NCI-H1694 (cell line): ENCODE measurements at regions not wholly inside any gene's neighbourhood (a gene's known extent, or its start where the extent isn't known, plus 50 kb on each side); places are given as distances from the start of the nearest gene placed in this dataset.
"Not testable (repeated sequence)": the region's sequence is repeated elsewhere in the genome, so short reads cannot be mapped to it uniquely, and the experiment has no call there.

ENCODE experiments used
- DNase-seq: peaks from one replicate; lab custom pipeline; 2025; lab: John Stamatoyannopoulos, UW

DNA sequence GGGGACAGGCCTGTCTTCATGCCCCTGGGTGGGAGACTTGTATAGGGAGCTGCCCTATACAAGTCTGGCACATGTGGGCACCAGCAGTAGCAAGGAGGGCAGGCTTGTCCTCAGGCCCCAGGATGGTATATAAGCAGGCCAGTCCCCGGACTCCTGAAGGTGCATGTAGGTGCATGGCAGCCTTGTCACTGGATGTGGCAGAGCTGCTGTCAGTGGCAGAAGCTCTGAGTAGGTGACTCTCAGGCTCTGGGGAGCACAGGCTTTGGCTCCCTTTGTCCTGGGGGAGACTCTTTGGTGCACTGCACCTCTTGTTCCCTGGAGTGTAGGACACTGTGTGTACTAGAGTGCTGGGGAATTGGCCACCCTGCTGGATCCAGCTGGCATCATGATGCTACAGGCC lies 376.7 kb upstream of the DIPK2B start:
- DNase-seq: no peak

DNA sequence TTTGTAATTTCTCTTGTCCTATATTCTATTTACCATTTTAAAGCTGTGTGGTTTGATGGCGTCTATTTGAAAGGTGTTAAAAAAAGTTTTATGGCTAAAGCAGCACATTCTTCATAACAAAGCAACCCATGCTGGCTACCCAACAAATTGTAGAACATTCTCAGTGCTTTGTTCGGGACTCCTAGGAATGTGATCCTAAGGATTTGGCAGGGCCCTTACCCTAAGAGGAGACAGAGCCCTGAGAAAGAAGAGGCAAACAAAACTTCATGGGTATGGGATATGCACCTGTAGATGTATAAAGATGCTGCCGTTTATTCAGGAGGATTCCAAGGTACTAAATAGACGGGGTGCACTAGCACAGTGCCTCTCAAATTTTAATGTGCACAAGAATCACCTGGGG lies 370.8 kb upstream of the DIPK2B start:
- no peak for DNase-seq

DNA sequence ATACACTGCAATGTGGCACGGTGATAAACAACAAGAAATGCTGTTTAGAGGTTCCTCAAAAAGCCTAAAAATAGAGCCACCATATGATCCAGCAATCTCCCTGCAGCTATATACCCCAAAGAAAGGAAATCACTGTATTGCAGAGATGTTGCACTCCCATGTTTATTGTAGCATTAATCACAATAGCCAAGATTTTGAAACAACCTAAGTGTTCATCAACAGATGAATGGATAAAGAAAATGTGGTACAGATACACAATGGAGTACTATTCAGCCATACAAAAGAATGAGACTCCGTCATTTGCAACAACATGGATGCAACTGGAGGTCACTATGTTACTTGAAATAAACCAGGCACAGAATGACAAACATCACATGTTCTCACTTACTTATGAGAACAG lies 365.8 kb upstream of the DIPK2B start:
- DNase-seq: no peak

DNA sequence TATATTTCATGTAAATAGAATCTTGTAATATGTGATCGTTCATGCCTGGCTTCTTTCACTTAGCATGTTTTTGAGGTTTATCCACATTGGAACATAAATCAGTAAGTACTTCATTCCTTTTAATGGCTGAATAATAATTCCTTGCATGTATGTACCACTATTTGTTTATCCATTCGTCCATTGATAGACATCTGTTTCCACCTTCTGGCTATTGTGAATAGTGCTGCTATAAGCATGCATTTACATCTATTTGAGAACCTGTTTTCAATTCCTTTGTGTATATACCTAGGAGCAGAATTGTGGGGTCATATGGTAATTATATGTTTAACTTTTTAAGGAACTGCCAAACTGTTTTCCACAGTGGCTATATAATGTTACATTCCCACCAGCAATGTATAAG lies 356.7 kb upstream of the DIPK2B start:
- DNase-seq: no peak

DNA sequence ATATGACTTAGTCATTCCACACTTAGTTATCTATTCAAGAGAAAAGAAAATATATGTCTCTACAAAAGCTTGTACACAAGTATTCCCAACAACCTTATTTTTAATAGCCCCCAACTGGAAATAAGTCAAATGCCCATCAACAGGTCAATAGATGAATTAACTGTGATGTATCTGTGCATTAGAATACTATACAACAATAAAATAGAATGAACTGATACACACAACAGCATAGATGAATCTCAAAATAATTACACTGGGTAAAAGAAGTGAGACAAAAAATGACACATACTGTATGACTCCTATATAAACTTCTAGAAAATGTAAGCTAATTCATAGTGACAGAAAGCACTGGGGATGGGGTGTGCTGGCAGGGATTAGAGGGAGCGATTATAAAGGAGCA lies 354.1 kb upstream of the DIPK2B start:
- DNase-seq: no peak

DNA sequence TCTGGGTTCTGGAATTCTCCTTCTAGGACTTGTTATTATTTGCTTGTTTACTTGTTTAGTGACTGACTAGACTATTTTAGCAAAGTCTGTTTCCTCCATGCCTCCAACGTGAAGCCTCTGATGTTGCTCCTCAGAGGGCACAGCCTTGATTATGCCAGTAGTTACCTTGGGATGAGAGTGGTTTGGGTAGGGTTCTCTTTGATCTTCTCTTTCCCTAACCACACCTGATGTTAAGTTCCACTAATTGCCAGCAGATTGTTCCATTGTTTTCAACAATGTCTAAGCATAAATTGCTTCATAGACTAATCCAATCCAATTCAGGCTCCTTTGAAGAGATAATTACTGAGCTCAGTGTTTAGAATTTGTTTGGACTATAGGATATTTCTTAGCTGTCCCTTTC lies 352.7 kb upstream of the DIPK2B start:
- DNase-seq: no peak

DNA sequence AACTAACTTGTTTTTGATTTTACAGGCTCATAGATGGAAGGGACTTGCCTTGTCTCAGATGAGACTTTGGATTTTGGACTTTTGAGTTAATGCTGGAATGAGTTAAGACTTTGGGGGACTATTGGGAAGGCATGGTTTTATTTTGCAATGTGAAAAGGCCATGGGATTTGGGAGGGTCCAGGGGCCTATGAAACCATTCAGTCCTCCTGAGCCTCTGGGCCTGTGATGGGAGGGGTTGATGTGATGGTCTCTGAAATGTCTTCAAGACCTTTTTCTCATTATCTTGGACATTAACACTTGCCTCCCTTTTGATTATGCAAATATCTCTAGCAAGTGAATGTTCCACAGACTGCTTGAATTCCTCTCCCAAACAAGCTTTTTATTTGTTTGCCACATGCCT lies 346.0 kb upstream of the DIPK2B start:
- not testable (repeated sequence) for DNase-seq

DNA sequence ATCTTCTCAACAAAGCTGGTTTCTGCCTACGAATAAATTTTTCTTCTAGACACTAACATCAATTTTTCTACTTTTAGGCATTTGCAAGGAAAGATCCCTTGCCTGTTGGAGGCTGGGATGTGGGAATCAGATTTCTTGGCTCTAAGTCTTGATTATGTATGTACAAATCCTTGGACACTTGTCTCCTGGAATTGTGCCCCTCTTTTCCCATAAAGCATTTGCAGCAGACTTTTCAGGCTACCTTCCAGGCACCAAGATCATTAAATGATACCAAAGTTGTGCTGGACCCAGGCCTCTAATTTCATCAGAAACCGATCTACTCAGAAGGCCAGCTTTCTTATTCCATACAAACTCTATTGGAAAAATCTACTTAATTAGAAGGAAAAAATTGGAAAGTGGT lies 339.5 kb upstream of the DIPK2B start:
- DNase-seq: no peak

DNA sequence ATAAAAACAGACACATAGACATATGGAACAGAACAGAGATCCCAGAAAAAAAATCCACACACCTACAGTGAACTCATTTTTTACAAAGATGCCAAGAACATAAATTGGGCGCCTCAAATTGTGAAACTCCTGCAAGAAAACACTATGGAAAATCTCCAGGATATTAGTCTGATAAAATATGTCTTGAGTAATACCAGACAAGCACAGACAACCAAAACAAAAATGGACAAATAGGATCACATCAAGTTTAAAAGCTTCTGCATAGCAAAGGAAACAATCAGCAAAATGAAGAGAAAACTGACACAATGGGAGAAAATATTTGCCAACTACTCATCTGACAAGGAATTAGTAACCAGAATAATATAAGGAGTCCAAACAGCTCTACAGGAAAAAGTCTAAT lies 337.3 kb upstream of the DIPK2B start:
- DNase-seq: no peak

DNA sequence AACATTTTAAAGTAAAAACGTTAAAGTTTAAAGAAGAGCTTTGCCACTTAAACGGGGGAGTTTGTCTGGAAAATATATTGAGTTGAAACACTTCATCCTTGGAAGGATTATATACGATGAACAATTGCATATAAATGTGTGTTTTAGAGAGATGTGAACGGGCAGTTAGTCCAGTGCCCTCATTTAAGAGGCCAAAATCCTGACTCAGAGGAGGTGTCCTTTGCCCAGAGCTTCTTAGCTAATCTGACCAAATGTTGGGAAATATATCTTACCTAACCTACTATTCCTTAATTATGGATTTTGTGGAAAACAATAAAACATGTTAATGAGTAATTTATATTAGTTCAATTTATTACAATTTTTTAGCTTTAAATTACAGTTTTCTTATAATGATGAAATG lies 327.2 kb upstream of the DIPK2B start:
- no peak for DNase-seq

DNA sequence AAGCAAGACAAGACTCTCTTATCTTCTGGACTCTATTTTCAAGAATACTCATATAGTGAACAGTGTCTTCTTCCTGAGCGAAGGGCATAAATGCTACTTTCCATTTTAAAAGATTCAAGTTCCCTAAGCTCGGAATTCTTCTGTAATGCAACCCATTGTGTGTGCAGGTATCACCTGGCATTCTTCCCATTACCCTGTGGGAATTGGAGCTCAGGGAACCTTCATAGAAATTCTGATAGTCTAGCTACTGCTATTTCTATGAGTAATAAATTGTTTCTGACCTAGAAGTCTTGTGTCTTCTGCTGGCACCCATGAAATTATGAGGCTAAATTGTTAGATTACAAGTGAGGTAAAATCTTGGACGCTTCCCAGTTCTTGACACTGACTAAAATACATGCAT lies 324.1 kb upstream of the DIPK2B start:
- no peak for DNase-seq

DNA sequence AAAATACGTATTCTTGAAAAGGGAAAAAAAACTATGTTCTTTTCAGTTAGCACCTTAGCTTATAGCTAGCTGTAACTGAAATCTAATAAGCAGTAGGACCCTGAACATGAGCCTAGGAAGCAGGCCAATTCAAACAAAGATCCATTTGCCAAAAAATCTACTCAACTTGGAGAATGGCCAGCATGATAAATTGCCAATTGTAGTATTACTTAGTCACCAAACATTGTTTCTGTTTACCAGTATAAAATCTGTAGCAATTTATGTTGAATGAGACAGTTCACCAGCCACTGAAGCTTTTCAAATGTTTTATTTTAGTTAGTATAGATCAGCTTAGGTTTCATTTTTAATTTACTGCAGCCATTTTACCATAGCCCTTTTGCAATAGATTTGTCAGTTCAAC lies 323.6 kb upstream of the DIPK2B start:
- DNase-seq: no peak

DNA sequence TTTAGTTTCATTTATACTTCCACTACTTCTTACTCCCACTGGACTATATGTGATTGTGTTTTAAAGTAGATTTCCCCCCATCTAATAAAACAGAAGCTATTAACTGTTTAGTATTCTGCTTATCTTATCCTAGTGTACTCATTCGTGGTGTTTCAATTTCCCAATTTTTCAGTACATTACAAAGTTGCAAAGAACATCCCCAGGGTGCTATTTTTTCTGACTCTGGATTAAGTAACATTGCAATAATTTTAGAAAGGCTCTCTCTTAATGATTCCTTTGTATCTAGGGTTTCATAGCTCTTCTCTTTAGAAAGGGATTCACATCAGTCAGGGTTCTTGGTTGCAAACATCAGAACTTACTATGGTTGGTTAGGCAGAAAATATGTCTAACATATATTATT lies 317.9 kb upstream of the DIPK2B start:
- DNase-seq: no peak

DNA sequence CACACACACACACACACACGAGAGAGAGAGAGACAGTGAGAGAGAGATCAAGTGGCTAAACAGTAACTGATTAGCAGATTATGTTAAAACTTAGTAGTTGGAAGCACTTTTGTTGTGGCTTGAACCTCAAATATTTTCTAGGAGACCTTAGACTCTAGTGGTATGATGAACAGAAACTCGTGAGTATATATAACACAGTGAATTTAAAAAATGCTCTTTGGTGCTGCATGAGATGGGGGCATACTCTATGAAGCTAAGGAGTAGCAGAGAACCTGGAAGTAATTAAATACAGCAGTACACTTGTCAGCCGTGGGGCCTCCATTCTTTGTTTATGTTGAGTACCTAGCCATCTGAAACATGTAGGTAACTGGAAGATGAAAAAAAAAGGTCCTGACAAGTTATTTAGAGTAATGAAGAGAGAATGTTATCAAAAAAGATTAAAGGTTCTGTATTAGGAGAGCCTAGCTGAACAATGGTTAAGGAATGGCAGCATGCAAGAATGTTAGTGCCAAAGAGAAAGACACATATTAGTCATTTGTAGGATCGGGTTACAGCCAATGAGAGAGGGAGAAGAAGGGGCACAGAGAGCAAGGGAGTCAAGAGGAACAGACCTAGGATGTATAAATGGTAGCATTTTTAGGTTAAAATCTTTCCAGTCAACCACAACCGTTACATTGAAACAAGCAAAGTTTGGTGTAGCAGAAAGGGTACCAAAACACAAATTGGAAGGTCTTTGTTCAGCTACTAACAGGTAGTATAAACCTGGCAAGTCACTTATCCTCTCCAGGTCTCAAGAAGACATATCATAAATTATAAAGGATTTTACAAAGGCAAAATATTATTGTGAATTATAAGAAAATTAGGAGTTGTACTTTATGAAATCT lies 316.7 kb upstream of the DIPK2B start:
- DNase-seq: no peak

DNA sequence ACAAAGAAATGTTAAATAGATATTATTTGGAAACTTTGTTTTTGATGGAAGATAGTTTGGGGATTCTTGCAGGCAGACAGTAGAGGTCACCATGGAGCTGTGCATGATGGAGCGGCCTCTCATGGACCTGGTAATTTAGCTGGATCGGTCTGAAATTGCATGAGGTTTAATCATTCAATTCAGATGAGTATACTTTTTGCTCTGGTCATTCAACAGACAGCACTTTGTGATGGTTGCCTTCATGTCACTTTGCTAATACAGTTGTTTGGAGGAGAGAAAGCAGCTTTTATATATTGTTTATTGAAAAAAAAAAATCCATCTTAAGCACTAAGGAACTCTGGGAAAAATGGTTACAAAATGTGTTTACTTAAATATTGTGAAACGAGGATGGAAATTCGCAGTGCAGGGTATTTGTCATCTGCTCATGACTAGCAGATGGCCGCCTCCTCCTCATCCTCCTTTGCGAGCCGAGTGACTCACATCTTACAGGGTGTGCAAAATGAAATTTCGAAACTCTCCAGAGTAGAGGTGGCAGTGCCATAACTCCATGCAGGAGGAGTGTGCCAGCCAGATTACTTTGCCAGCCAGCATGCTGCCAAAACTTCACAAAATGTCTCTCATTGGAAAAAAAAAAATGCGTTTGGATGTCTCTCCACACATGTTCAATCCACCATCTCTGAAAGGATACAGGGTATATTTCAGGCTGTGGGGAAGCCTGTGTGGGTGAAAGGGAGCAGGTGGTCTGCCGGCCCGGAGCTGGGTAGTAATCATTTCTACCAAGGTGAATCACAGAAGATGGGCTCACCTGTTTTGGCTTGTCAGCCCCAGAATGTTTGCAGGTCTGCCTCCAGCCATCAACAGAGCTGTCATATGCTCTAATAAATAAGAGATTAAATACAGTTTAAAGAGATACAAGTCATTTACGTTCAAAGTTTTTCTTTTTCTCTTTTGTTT lies 314.9 kb upstream of the DIPK2B start:
- DNase-seq: peak; percentile 0

DNA sequence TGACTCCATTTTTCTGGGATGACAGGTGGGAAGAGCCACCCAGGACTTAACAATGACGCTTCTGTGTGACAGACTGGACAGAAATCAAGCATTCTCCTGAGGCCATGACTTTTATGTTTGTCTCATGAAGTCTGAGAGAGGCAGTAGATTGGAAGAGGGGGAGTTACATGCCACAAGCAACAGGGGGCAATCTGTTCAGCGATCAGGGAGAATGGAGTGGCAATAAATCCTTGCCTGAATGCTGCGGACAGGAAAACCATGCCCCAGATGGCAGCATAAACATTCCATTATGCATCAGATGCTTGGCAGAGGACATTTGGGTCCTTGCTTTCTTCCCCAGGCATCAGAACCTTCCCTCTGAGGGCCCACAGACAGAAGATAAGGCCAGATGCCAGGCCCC lies 312.4 kb upstream of the DIPK2B start:
- DNase-seq: no peak

DNA sequence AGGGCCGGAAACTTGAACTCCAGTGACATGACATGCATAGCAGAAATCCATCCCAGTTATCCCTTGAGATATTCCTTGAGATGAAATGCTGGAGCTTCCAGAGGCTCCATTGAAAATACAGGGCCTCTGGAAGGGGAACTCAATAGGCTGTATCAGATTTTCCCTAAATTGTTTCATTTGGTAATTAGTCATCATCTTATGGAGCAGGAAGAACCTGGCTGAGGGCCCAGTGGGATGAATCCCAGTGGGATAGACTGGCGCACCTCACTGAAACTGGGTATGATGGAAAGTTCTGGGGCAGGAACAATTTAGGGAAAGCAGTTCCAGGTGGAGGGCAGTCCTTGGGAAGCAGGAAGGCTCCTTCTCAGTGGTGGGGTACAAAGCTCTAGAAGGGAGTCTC lies 307.8 kb upstream of the DIPK2B start:
- DNase-seq: no peak

DNA sequence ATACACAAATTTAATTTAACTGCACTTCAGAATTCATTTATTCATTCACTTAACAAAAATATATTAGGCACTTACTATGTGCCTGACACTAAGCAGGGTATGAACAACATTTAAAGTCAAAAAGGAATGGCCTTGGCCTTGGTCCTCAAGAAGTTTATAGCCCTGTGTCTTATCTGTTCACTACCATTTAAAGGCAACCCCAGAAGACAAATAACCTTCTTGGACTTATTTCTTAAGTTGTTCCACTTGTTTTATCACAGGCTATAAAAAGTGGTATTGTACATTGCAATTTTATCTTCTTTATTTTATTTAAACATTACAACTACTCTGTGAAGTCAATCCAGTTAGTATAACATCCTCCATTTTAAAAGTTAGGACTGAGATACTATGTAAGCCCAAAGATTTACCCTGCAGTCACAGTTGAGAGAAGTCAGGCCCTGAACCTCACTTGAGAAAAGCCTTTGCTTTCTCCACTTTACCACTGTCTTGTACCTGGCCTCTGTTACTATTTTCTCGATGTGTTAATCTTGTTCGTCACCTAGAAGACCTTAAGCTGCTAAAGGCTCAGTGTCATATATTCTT lies 305.6 kb upstream of the DIPK2B start:
- DNase-seq: no peak

DNA sequence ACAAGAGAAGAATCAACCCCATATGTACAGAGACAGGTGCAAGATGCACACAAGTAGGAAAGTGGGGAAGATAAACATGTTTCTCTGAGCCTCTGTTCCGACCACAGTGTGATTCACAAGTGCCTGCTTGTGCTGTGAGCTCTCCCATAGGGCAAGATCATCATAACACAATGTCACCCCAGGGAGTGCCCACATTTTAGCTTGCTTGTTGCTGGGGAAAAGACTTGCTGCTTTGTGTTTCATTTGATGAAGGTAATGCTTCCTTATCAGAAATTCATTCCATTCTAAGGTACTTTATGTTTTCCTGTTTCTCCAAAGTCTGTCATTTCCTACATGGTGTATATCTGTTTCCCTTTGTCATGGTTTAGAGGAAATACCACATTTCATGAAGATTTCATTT lies 304.5 kb upstream of the DIPK2B start:
- no peak for DNase-seq

DNA sequence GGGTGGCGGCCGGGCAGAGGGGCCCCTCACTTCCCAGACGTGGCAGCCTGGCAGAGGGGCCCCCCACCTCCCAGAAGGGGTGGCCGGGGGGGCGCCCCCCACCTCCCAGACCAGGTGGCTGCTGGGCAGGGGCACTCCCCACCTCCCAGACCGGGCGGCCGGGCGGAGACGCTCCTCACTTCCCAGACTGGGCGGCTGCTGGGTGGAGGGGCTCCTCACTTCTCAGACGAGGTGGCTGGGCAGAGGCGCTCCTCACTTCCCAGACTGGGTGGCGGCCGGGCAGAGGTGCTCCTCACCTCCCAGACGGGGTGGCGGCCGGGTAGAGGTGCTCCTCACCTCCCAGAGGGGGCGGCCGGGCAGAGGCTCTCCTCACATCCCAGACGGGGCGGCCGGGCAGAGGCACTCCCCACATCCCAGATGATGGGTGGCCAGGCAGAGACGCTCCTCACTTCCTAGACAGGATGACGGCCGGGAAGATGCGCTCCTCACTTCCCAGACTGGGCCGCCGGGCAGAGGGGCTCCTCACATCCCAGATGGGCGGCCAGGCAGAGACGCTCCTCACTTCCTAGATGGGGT lies 303.2 kb upstream of the DIPK2B start:
- not testable (repeated sequence) for DNase-seq

DNA sequence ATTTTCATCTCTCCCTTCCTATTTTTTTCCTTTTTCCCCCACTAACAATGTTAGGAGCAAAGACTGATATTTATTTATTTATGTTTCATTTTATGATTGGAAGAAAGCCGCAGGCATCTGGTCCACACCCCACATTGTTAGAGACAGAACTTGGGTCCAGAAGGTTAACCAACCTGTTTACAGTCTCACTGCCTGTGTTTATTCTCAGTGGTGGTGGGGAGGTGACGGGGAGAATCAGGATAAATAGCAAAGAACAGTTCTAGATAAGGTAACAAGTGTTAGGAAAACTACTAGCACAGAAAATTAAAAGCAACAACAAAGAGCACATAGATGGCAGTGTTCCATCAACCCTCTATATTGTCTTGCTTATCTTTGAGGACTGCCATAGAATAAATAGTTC lies 301.7 kb upstream of the DIPK2B start:
- no peak for DNase-seq

DNA sequence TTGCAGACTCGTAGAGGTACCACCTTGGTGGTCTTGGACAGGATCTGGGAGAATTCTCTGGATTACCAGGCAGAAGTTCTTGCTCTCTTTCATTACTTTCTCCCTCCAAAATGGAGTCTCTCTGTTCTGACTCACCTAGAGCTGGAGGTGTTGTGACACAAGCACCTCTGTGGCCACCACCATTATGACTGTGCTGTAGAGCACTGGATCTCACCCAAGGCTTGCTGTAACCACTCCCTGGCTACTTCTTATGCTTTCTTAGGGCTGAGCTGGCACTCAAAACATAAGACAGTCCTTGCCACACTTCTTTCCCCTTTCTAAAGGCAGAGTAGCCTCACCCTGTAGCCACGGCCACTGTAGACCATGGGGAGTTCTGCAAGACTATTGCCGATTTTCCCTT lies 296.6 kb upstream of the DIPK2B start:
- no peak for DNase-seq
